ENCODE measurements at regions not wholly inside any gene's neighbourhood (a gene's known extent, or its start where the extent isn't known, plus 50 kb on each side); places are given as distances from the start of the nearest gene placed in this dataset.
"Not testable (repeated sequence)": the region's sequence is repeated elsewhere in the genome, so short reads cannot be mapped to it uniquely, and the experiment has no call there.

- TF ChIP-seq CTCF (IDR thresholded peaks at IDR 0.05; ENCODE audit: low read depth, low read length) (no peak), POLR2A (IDR thresholded peaks at IDR 0.05; ENCODE audit: extremely low read depth, insufficient read length) (no peak), MAX (IDR thresholded peaks at IDR 0.05; ENCODE audit: low read depth, low read length) (no peak), MYC (IDR thresholded peaks at IDR 0.05; ENCODE audit: low read depth, low read length) (no peak)
- no peak for DNase-seq (ENCODE audit: low read depth)
- no peak overlapping the region for H3K4me3 ChIP-seq (ENCODE audit: low read depth, low read length)
These were observed 1390.1 kb upstream of the CDH8 start for GRCh38 chr16:63426275-63426870.

GRCh38 chr16:63422715-63423114, 1386.5 kb upstream of the CDH8 start:
- no peak for DNase-seq (ENCODE audit: low read depth)
- no peak overlapping the region for H3K4me3 ChIP-seq (ENCODE audit: low read depth, low read length)
- TF ChIP-seq MYC (IDR thresholded peaks at IDR 0.05; ENCODE audit: low read depth, low read length) (no peak), CTCF (IDR thresholded peaks at IDR 0.05; ENCODE audit: low read depth, low read length) (no peak), MAX (IDR thresholded peaks at IDR 0.05; ENCODE audit: low read depth, low read length) (no peak), POLR2A (IDR thresholded peaks at IDR 0.05; ENCODE audit: extremely low read depth, insufficient read length) (no peak)

GRCh38 chr16:63416712-63417111, 1380.5 kb upstream of the CDH8 start:
- DNase-seq (ENCODE audit: low read depth): no peak
- no peak overlapping the region for H3K4me3 ChIP-seq (ENCODE audit: low read depth, low read length)
- TF ChIP-seq MAX (IDR thresholded peaks at IDR 0.05; ENCODE audit: low read depth, low read length): no peak
- TF ChIP-seq MYC (IDR thresholded peaks at IDR 0.05; ENCODE audit: low read depth, low read length): no peak
- TF ChIP-seq CTCF (IDR thresholded peaks at IDR 0.05; ENCODE audit: low read depth, low read length): no peak
- TF ChIP-seq POLR2A (IDR thresholded peaks at IDR 0.05; ENCODE audit: extremely low read depth, insufficient read length): no peak

GRCh38 chr16:63415014-63415413, 1378.8 kb upstream of the CDH8 start:
- H3K4me3 ChIP-seq (ENCODE audit: low read depth, low read length): no peak overlapping the region
- no peak for DNase-seq (ENCODE audit: low read depth)
- TF ChIP-seq CTCF (IDR thresholded peaks at IDR 0.05; ENCODE audit: low read depth, low read length): no peak
- TF ChIP-seq MAX (IDR thresholded peaks at IDR 0.05; ENCODE audit: low read depth, low read length): no peak
- no peak for TF ChIP-seq MYC (IDR thresholded peaks at IDR 0.05; ENCODE audit: low read depth, low read length)
- no peak for TF ChIP-seq POLR2A (IDR thresholded peaks at IDR 0.05; ENCODE audit: extremely low read depth, insufficient read length)

- TF ChIP-seq CTCF (IDR thresholded peaks at IDR 0.05; ENCODE audit: low read depth, low read length): no peak
- no peak for TF ChIP-seq POLR2A (IDR thresholded peaks at IDR 0.05; ENCODE audit: extremely low read depth, insufficient read length)
- no peak for TF ChIP-seq MYC (IDR thresholded peaks at IDR 0.05; ENCODE audit: low read depth, low read length)
- DNase-seq (ENCODE audit: low read depth): no peak
- no peak overlapping the region for H3K4me3 ChIP-seq (ENCODE audit: low read depth, low read length)
These were observed 1374.4 kb upstream of the CDH8 start for GRCh38 chr16:63410594-63410993.

GRCh38 chr16:63403792-63404191, 1367.6 kb upstream of the CDH8 start:
- no peak for DNase-seq (ENCODE audit: low read depth)
- H3K4me3 ChIP-seq (ENCODE audit: low read depth, low read length): no peak overlapping the region
- no peak for TF ChIP-seq MYC (IDR thresholded peaks at IDR 0.05; ENCODE audit: low read depth, low read length)

GRCh38 chr16:63388277-63388676, 1352.0 kb upstream of the CDH8 start:
- H3K4me3 ChIP-seq (ENCODE audit: low read depth, low read length); DNase-seq (ENCODE audit: low read depth): not testable (repeated sequence)
